ENCODE measurements at regions not wholly inside any gene's neighbourhood (a gene's known extent, or its start where the extent isn't known, plus 50 kb on each side); places are given as distances from the start of the nearest gene placed in this dataset.

- no peak for DNase-seq (ENCODE audit: low read depth, low spot score)
- Histone ChIP-seq H3K27me3 (ENCODE audit: control insufficient read depth, insufficient read depth, low read length) (no peaks in the 10 kb centered on the region), H3K4me1 (ENCODE audit: control insufficient read depth, insufficient read depth, low read length) (no peaks in the 10 kb centered on the region), H3K36me3 (ENCODE audit: control insufficient read depth, insufficient read depth, low read length) (no peaks in the 10 kb centered on the region), H3K4me3 (ENCODE audit: low read depth in 2 of 2, low read length in 2 of 2) (no peak overlapping the region), H3K27ac (ENCODE audit: low read length) (no peak overlapping the region), H3K9me3 (ENCODE audit: control insufficient read depth, insufficient read depth, low read depth, low read length) (no peaks in the 10 kb centered on the region)
- in situ Hi-C loops (cut with HindIII; ENCODE audit: low pct_unique_long_range_greater_than_20kb, low sequenced_read_pairs) = no loop called here
- BruUV-seq (replicated peaks) = no TSS peak
- ChIA-PET POLR2A (no interaction called here), CTCF (no interaction called here)
- no peak for ATAC-seq
- TF ChIP-seq CTCF (IDR thresholded peaks at IDR 0.05) (no peak), TCF7L2 (IDR thresholded peaks at IDR 0.05; ENCODE audit: low read depth, low read length) (no peak), REST (IDR thresholded peaks at IDR 0.05; ENCODE audit: insufficient read depth in 1 of 2, low read depth in 2 of 2, low read length in 1 of 2) (no peak), POLR2AphosphoS5 (IDR thresholded peaks at IDR 0.05; ENCODE audit: low read depth, low read length) (no peak), SIN3A (IDR thresholded peaks at IDR 0.05; ENCODE audit: borderline replicate concordance, insufficient read depth, low read depth, low read length) (no peak)
- intact Hi-C loops (cut with micrococcal nuclease; ENCODE audit: unreplicated experiment) = no loop called here
These were observed 239.2 kb downstream of the MSRB3 start for GRCh38 chr12:65517656-65518210.

- intact Hi-C loops (cut with micrococcal nuclease; ENCODE audit: unreplicated experiment) = no loop called here
- Histone ChIP-seq H3K36me3 (ENCODE audit: control insufficient read depth, insufficient read depth, low read length) (no peaks in the 10 kb centered on the region), H3K27ac (ENCODE audit: low read length) (no peak overlapping the region), H3K4me1 (ENCODE audit: control insufficient read depth, insufficient read depth, low read length) (no peaks in the 10 kb centered on the region), H3K4me3 (ENCODE audit: low read depth in 2 of 2, low read length in 2 of 2) (no peak overlapping the region), H3K9me3 (ENCODE audit: control insufficient read depth, insufficient read depth, low read depth, low read length) (no peaks in the 10 kb centered on the region), H3K27me3 (ENCODE audit: control insufficient read depth, insufficient read depth, low read length) (no peaks in the 10 kb centered on the region)
- TF ChIP-seq REST (IDR thresholded peaks at IDR 0.05; ENCODE audit: insufficient read depth in 1 of 2, low read depth in 2 of 2, low read length in 1 of 2) = no peak
- no peak for TF ChIP-seq SIN3A (IDR thresholded peaks at IDR 0.05; ENCODE audit: borderline replicate concordance, insufficient read depth, low read depth, low read length)
- no peak for TF ChIP-seq POLR2AphosphoS5 (IDR thresholded peaks at IDR 0.05; ENCODE audit: low read depth, low read length)
- no peak for TF ChIP-seq TCF7L2 (IDR thresholded peaks at IDR 0.05; ENCODE audit: low read depth, low read length)
- TF ChIP-seq CTCF (IDR thresholded peaks at IDR 0.05) = no peak
- ChIA-PET CTCF (no interaction called here), POLR2A (no interaction called here)
- no peak for DNase-seq (ENCODE audit: low read depth, low spot score)
- in situ Hi-C loops (cut with HindIII; ENCODE audit: low pct_unique_long_range_greater_than_20kb, low sequenced_read_pairs) = no loop called here
- BruUV-seq (replicated peaks) = no TSS peak
- no peak for ATAC-seq
These were observed 240.3 kb downstream of the MSRB3 start for GRCh38 chr12:65518771-65519170.

Data from Panc1 (cell line).